Left lobe of liver (tissue), 2 donors: ENCODE measurements at regions not wholly inside any gene's neighbourhood (a gene's known extent, or its start where the extent isn't known, plus 50 kb on each side); places are given as distances from the start of the nearest gene placed in this dataset.

Experiments
- ATAC-seq: fragments of 200-7000 bp; cut with Tn5 transposase; one replicate; pipeline ENCODE4 v1.9.1; 2020; ENCODE audit warnings: mild to moderate bottlenecking, moderate library complexity
- DNase-seq: peaks from one replicate; pipeline ENCODE4 v3.0.0-alpha.2; 2020; ENCODE audit warnings: low spot score
- donor health status: DM: no; HTN: no; CAD: no; lungs with moderate emphysema.
- donor health status: DM: no; HTN: yes; CAD: no.

GRCh38 chr15:77824361-77825251 lies 191.9 kb upstream of the LINGO1 start:
- ATAC-seq (no peak), DNase-seq (no peak)

GRCh38 chr15:77823736-77824135 lies 191.0 kb upstream of the LINGO1 start:
- DNase-seq (no peak), ATAC-seq (no peak)

- no peak for ATAC-seq
- no peak for DNase-seq
Observed at GRCh38 chr15:77822631-77823230, 190.0 kb upstream of the LINGO1 start.

GRCh38 chr15:77821959-77822256 lies 189.2 kb upstream of the LINGO1 start:
- DNase-seq = no peak
- no peak for ATAC-seq

GRCh38 chr15:77821188-77821958 lies 188.7 kb upstream of the LINGO1 start:
- ATAC-seq = peak; percentile 77
- peak; percentile 58 for DNase-seq

GRCh38 chr15:77819851-77820728 lies 187.4 kb upstream of the LINGO1 start:
- peak; percentile 14 for ATAC-seq
- no peak for DNase-seq

- no peak for ATAC-seq
- no peak for DNase-seq
Observed at GRCh38 chr15:77819048-77819850, 186.5 kb upstream of the LINGO1 start.

GRCh38 chr15:77818484-77819047 lies 185.9 kb upstream of the LINGO1 start:
- ATAC-seq = no peak
- DNase-seq = no peak

- ATAC-seq (peak; percentile 76), DNase-seq (peak; percentile 61)
Observed at GRCh38 chr15:77817434-77817833, 184.7 kb upstream of the LINGO1 start.

GRCh38 chr15:77816983-77817382 lies 184.3 kb upstream of the LINGO1 start:
- no peak for DNase-seq

GRCh38 chr15:77815015-77815414 lies 182.3 kb upstream of the LINGO1 start:
- ATAC-seq = no peak
- DNase-seq = no peak

More at GRCh38 chr15:77816983-77817382, 184.3 kb upstream of the LINGO1 start:
- ATAC-seq = no peak

- DNase-seq = no peak
- ATAC-seq = no peak
Observed at GRCh38 chr15:77812664-77813063, 180.0 kb upstream of the LINGO1 start.

GRCh38 chr15:77811270-77811669 lies 178.6 kb upstream of the LINGO1 start:
- DNase-seq (no peak), ATAC-seq (no peak)

GRCh38 chr15:77810130-77810571 lies 177.4 kb upstream of the LINGO1 start:
- no peak for DNase-seq
- no peak for ATAC-seq

- DNase-seq (no peak), ATAC-seq (no peak)
Observed at GRCh38 chr15:77808581-77809177, 176.0 kb upstream of the LINGO1 start.

- DNase-seq = no peak
- ATAC-seq = no peak
Observed at GRCh38 chr15:77808075-77808474, 175.4 kb upstream of the LINGO1 start.

- DNase-seq (no peak), ATAC-seq (no peak)
Observed at GRCh38 chr15:77807611-77808010, 174.9 kb upstream of the LINGO1 start.

GRCh38 chr15:77807115-77807514 lies 174.4 kb upstream of the LINGO1 start:
- no peak for DNase-seq
- ATAC-seq = no peak

- DNase-seq (no peak), ATAC-seq (no peak)
Observed at GRCh38 chr15:77804210-77804609, 171.5 kb upstream of the LINGO1 start.
